ENCODE measurements at regions not wholly inside any gene's neighbourhood (a gene's known extent, or its start where the extent isn't known, plus 50 kb on each side); places are given as distances from the start of the nearest gene placed in this dataset.
"Not testable (repeated sequence)": the region's sequence is repeated elsewhere in the genome, so short reads cannot be mapped to it uniquely, and the experiment has no call there.

GRCh38 chr3:95312650-95313049 is 1249.8 kb downstream of the NSUN3 start:
- DNase-seq, result no peak

- DNase-seq, result no peak
Measured at GRCh38 chr3:95319921-95320494, 1257.1 kb downstream of the NSUN3 start.

- DNase-seq, result no peak
Measured at GRCh38 chr3:95327478-95327877, 1264.6 kb downstream of the NSUN3 start.

GRCh38 chr3:95333826-95334225 is 1271.0 kb downstream of the NSUN3 start:
- DNase-seq, result no peak

DNA sequence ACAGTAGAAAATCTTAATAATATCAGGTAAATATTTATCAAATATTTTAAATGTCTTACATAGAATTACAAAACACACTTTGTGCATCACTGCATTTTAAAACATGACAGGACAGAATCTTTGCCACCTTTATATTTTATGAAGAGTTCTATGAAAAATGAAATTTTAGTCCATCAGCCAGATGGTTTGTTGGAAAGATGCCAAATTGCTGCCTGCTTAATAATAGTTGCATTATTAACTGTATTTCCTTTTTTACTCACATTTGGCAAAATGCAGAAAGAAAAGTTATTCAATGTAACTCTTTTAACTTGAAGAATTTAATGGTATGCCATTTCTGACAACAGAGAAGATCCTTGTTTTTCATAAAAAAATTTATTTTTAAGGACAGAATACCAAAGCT is 1271.6 kb downstream of the NSUN3 start:
- no peak for DNase-seq

DNA sequence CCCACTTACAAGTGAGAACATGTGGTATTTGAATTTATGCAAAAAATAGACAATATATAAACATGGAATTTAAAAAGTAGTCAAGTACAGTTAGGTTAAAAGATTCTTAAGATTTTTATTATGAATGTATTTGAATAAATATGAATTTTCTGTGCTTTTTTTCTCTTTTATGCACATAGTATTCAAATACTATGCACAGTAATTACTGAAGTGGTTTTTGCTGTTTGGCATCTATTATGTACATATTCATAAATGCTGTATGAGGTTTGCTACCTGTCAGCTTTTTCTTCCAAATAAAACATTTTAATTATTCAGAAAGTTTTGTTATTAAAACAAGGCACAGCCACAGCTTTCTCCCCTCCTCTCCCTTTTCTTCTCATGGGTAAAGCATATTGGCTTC is 1272.7 kb downstream of the NSUN3 start:
- DNase-seq, result no peak

GRCh38 chr3:95338446-95338845 is 1275.6 kb downstream of the NSUN3 start:
- DNase-seq, result no peak

- DNase-seq, result no peak
Measured at GRCh38 chr3:95341314-95341713, 1278.5 kb downstream of the NSUN3 start.

GRCh38 chr3:95343228-95343627 is 1280.4 kb downstream of the NSUN3 start:
- no peak for DNase-seq

- no peak for DNase-seq
Measured at GRCh38 chr3:95343767-95344166, 1280.9 kb downstream of the NSUN3 start.

GRCh38 chr3:95347936-95348335 is 1285.1 kb downstream of the NSUN3 start:
- not testable (repeated sequence) for DNase-seq

DNA sequence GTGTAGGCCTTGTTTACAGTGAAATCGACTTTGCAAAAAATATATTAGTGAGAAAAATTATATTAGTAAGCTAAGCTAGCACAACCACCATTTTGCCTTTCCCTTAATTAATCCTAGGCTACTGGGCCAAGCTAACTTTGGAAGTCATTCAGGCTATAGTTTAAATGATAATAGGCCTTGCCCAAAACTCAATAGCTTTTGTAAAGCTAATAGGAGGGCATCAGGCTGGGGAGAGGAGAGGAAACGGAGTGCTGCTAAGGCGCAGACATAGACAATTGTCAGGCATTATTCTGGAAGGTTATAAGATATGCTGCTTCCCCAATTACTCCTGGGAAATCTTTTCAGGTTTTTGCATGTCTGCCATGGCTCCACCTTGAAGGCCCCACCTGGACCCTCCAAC is 1286.0 kb downstream of the NSUN3 start:
- no peak for DNase-seq

GRCh38 chr3:95350049-95350448 is 1287.2 kb downstream of the NSUN3 start:
- no peak for DNase-seq

GRCh38 chr3:95351158-95351557 is 1288.3 kb downstream of the NSUN3 start:
- DNase-seq, result no peak

DNA sequence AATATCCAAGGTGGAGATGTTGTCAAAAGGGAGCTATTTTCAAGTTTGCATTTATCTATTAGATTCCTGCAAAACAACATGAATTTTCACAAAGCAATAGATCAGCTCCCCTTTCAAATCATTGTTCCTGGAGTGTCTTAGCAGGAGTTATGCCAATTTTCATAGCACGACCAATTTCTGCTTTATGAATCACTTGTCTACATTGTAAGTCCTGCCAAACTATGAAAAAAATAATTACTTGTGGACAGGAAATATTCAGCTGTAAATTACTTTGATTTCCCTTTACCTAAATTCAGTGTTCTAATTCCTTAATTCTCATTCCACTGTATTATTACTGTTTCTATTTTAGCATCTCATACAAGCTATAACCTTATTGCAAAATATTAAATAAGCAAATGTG is 1289.6 kb downstream of the NSUN3 start:
- DNase-seq, result no peak

DNA sequence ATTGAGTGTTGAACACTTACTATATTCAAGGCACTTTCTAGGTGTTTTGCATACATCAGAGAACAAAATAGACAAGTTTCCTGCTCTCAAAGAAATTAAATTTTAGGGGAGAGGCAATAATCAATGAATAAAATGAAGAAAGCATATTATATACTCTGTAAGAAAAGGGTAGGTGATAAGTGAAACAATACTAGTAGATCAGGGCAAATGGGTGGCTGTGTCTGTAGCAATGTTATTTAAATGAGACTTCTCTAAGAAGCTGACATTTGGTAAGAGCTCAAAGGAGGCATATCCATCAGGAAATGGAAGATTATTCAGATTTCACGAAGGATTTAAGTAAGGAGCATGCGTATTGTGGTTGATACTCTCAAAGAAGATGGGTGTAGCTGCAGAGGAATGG is 1291.6 kb downstream of the NSUN3 start:
- no peak for DNase-seq

DNA sequence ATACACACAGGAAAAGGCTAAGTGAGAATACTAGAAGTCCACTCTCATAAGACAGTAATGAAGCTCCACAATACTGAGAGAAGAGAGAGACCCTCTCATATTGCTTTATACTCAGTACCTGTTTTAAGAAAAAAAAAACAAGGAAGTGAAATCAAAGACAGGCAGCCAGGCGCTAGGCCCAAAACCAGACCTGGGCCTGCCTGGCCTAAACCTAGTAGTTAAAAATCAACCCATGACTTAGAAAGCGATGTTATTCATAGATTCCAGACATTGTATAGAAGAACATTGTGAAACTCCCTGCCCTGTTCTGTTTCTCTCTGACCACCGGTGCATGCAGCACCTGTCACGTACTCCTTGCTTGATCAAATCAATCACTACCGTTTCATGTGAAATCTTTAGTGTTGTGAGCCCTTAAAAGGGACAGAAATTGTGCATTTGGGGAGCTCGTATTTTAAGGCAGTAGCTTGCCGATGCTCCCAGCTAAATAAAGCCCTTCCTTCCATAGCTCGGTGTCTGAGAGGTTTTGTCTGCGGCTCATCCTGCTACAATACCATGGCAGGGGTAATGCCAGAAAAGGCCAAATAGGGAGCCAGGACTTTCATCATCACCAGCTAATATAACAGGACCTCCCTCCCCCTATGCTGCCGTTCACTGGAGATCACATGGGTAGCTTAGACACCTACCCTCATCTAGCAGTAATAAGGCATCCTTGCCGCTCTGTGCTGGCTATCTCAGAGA is 1294.1 kb downstream of the NSUN3 start:
- DNase-seq, result no peak

DNA sequence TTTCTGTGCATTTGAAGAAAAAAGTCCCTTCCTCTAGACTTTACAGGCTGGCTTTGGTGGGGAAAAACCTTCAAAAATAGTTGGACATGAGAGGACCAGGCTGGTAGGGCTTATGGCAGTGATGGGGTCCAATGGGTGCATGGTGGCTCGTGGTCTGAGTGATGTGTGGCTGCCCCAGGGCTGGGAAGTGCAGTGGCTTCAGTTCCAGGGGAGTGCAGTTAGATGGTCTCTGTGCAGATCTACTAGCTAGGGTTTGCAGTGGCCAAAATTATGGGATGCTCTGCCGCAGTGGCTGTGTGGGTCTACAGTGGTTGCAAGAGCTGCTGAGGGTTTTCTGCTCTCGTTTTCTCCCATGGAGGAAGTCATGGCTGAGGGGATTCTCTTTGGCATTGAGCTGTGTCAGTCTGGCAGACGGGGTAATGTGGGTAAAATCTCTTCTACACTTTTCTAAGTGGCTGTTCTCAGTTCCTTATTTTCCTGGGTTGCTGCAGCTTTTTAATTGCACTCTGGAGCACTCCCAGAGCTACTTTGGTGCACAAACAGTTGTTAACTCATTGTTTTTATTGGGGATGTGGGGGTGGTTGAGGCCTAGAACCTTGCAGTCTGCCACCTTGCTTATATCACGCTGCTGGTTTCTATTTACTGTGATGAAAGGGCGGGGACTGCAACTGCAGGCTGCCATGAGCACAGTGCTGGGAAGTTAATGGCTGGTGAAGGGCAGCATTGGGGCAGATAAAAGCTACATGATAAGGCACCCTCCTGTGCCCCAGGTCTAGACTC is 1324.6 kb downstream of the NSUN3 start:
- DNase-seq, result no peak

GRCh38 chr3:95389725-95390313 is 1327.0 kb downstream of the NSUN3 start:
- DNase-seq, result no peak

- DNase-seq, result no peak
Measured at GRCh38 chr3:95394286-95394685, 1331.4 kb downstream of the NSUN3 start.

- DNase-seq, result no peak
Measured at GRCh38 chr3:95399585-95399984, 1336.7 kb downstream of the NSUN3 start.

DNA sequence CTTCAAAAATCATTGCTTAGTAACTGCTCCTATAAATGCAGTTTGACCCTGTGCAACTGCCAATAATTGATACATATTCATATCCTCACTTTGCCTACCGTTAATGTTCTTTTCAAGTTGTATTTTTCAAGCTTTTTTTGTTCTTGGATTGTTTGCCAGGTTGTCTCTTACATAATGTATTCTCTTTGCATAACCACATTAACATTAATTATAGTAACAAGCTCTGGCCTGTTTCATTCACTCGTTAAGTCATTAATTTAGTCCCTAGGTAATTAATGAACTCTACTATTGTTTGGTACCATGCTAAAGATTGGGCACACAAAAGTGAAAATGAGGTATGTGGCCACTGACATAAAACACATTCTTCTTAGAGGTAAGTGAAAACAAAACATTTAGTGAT is 1338.8 kb downstream of the NSUN3 start:
- no peak for DNase-seq

DNA sequence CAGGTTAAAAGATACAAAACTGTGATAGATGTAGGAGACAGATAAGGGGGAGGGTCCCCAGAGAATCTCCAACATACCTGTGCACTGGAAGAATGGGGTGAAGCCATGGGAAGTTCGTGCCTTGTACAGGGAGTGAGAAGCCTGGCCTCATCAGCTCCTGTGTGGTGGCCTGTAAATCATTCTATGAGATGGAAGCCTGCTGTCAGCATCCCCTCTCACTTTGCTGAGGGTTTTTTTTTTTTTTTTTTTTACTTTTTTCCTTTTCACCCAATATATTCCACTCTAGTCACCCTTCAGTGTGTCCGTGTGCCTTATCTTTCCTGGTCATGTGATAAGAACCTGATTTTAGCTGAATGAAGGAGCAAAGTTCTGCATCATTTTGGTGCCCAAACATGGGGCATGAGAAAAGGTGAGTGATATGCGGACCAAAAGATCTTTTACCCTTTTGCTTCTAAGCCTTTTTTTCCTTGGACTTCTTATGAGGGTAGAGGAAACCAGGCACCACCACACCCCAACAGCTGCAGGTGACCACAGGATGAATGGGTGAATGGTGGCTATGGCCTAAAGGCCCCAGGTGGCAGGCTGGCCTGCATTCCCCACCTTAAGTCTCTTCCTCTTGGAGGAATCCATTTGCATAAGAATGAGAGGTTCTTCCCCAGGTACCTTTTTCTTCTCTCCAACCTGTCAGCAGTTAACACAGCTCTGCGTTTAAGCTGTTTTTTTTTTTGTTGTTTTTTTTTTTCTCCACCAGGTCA is 1345.0 kb downstream of the NSUN3 start:
- no peak for DNase-seq

Measured in right hindlimb (tissue), 1 donor.